ENCODE measurements at regions not wholly inside any gene's neighbourhood (a gene's known extent, or its start where the extent isn't known, plus 50 kb on each side); places are given as distances from the start of the nearest gene placed in this dataset.

GRCh38 chr4:188463909-188464308 is 324.7 kb downstream of the TRIML1 start:
- DNase-seq (ENCODE audit: low spot score): no peak
- in situ Hi-C loops (cut with MboI; ENCODE audit: low pct_unique_long_range_greater_than_20kb, low sequenced_read_pairs, unreplicated experiment): no loop called here
- no peak for TF ChIP-seq CTCF (IDR thresholded peaks at IDR 0.05; ENCODE audit: extremely low read depth, insufficient read depth, missing control alignments)

DNA sequence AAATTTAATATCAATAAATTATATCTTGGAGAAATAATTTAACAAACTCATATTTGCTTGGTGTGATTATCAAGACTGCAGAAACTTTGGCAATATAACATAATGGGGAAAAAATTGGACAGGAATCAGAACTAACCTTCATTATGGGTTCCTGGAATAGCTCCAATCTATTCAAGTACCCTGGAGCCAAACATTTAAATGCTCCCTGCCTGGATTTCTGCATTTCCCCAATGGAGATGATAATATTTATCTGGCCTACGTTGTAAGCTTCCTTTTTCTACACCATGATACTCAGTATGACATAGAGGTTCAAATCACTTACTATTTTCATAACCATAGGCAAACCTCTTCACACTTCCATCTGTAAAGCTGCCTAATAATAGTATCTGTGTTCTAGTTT is 326.8 kb downstream of the TRIML1 start:
- no peak for TF ChIP-seq CTCF (IDR thresholded peaks at IDR 0.05; ENCODE audit: extremely low read depth, insufficient read depth, missing control alignments)
- in situ Hi-C loops (cut with MboI; ENCODE audit: low pct_unique_long_range_greater_than_20kb, low sequenced_read_pairs, unreplicated experiment): no loop called here
- no peak for DNase-seq (ENCODE audit: low spot score)

GRCh38 chr4:188484256-188484655 is 345.0 kb downstream of the TRIML1 start:
- no peak for DNase-seq (ENCODE audit: low spot score)
- in situ Hi-C loops (cut with MboI; ENCODE audit: low pct_unique_long_range_greater_than_20kb, low sequenced_read_pairs, unreplicated experiment): no loop called here
- no peak for TF ChIP-seq CTCF (IDR thresholded peaks at IDR 0.05; ENCODE audit: extremely low read depth, insufficient read depth, missing control alignments)

DNA sequence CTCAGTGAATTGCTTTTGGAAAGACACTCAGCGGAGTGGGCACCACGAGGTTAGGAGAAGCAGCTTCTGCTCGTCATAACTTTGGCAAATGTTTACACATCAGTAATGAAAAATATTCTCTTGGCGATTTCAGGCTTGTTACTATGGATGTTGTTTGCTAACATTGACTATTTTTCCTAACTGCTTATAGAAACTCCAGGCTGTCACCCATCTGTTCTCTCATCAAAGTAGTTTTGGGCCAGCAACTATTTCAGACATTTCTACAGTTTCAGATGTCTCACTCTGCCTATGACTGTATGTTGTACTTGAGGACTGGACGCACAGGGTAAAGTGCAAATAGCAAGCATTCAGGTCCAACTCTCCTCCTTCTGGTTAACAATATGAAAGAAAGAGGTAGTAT is 346.7 kb downstream of the TRIML1 start:
- no peak for DNase-seq (ENCODE audit: low spot score)
- no peak for TF ChIP-seq CTCF (IDR thresholded peaks at IDR 0.05; ENCODE audit: extremely low read depth, insufficient read depth, missing control alignments)
- in situ Hi-C loops (cut with MboI; ENCODE audit: low pct_unique_long_range_greater_than_20kb, low sequenced_read_pairs, unreplicated experiment): no loop called here

DNA sequence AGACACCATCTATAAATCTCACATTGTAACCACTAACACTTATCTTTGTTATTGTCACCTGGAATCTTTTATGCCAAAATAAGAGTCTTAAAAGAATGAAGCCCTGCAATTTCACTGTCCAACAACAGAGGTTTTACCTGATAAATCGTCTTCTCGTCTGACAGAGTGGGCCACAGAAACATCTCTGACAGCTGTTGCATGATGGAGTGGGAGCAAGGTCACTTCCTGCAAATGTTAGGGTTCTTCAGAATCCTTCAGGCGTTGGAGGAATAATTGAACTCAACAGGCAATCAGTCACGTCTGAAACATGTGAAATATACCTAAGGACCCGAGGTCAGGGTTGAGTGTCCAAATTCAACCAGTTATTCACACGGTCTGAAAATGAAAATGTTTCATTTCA is 353.6 kb downstream of the TRIML1 start:
- DNase-seq (ENCODE audit: low spot score): no peak
- in situ Hi-C loops (cut with MboI; ENCODE audit: low pct_unique_long_range_greater_than_20kb, low sequenced_read_pairs, unreplicated experiment): no loop called here
- TF ChIP-seq CTCF (IDR thresholded peaks at IDR 0.05; ENCODE audit: extremely low read depth, insufficient read depth, missing control alignments): no peak

GRCh38 chr4:188495169-188495568 is 355.9 kb downstream of the TRIML1 start:
- in situ Hi-C loops (cut with MboI; ENCODE audit: low pct_unique_long_range_greater_than_20kb, low sequenced_read_pairs, unreplicated experiment): no loop called here
- no peak for DNase-seq (ENCODE audit: low spot score)
- no peak for TF ChIP-seq CTCF (IDR thresholded peaks at IDR 0.05; ENCODE audit: extremely low read depth, insufficient read depth, missing control alignments)

DNA sequence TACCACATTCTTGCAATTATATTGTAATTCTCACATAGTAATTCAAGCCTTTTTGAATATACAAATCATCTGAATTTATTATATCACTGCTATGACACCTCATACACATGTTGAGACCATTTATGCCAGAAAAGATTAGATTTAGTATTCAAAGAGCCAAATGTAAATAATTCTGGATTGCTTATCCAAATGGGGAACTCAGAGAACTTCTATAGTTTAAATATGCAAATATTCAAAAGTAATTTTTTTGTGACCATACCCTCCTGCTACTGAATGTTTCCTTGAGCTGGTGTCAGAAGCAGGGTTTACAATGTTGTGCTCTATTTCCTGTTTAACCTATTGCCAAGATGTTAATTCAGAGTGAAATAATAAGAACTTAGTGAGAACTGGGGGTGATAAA is 372.2 kb downstream of the TRIML1 start:
- no peak for TF ChIP-seq CTCF (IDR thresholded peaks at IDR 0.05; ENCODE audit: extremely low read depth, insufficient read depth, missing control alignments)

More for the DNA sequence above, 372.2 kb downstream of the TRIML1 start:
- no peak for DNase-seq (ENCODE audit: low spot score)
- in situ Hi-C loops (cut with MboI; ENCODE audit: low pct_unique_long_range_greater_than_20kb, low sequenced_read_pairs, unreplicated experiment): no loop called here
